ENCODE measurements at regions not wholly inside any gene's neighbourhood (a gene's known extent, or its start where the extent isn't known, plus 50 kb on each side); places are given as distances from the start of the nearest gene placed in this dataset.

DNA sequence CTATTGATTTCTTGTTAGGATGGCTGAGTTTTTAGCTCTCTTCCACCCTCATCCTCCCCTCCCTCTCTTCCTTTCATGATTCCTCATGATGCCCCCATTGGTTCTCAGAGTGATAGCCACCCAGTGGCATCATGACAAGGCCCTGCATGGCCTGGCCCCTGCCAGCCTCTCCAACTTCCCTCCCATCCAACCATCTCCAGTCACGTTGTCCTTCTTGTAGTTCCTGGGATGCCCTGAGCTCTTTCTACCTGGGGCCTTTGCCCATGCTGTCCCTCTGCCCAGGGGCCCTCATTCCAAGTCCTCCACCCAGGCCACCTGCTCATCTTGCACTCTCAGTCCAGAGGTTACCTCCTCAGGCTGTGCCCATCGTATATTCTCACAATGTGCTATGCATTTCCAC lies 247.5 kb downstream of the TFCP2L1 start:
- no peak for DNase-seq
- no peak overlapping the region for H3K4me3 Mint-ChIP-seq
- peaks cover 2% of the 10 kb centered on the region for H3K27me3 Mint-ChIP-seq (ENCODE audit: low read depth)
- H3K9me3 Mint-ChIP-seq, result no peaks in the 10 kb centered on the region
- no peaks in the 10 kb centered on the region for H3K36me3 Mint-ChIP-seq (ENCODE audit: insufficient read depth)
- no peak for ATAC-seq
- no peaks in the 10 kb centered on the region for H3K4me1 Mint-ChIP-seq (ENCODE audit: low read depth)

DNA sequence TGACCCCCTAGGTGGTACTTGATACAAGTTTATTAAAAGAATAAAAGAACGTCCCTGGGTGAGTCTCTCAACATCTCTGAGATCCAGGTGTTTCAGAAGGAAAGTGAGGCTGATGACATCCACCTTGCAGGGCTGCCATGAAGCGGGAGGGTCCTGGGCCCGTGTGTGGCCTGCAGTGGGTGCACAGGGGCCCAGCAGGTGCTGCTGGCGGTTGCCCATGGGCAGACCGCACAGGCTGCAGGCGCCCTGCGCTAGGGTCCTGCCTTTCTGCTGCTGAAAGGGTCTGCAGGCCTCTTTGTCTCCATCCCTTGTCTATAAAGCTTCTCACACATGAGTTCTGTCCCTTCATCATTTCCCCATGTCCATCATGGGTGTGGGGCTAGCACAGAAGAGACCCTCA lies 247.0 kb downstream of the TFCP2L1 start:
- H3K36me3 Mint-ChIP-seq (ENCODE audit: insufficient read depth), result no peaks in the 10 kb centered on the region
- ATAC-seq (no peak), DNase-seq (no peak)
- H3K4me3 Mint-ChIP-seq, result no peak overlapping the region
- H3K27me3 Mint-ChIP-seq (ENCODE audit: low read depth), result peaks cover 2% of the 10 kb centered on the region
- H3K4me1 Mint-ChIP-seq (ENCODE audit: low read depth), result no peaks in the 10 kb centered on the region
- H3K9me3 Mint-ChIP-seq, result no peaks in the 10 kb centered on the region

DNA sequence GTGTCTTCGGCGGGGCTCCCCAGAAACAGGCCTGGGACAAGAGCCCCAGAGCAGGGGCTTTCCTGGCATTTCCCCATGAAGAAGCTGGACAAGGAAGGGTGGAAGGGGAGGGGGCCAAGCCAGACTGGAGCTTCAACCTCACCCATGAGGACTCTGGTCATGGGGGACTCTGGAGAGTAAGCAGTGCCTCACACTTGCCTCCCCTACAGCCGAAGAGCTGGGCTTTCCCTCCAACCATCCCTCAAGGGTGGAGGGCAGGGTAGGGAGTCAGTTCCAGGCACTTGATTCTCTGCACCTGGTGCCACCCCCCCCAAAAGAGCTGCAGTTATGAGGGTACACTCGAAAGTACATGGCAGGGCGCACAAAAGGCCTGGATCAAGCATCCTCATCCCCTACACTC lies 246.6 kb downstream of the TFCP2L1 start:
- no peaks in the 10 kb centered on the region for H3K9me3 Mint-ChIP-seq
- ATAC-seq, result no peak
- no peak overlapping the region for H3K4me3 Mint-ChIP-seq
- H3K27me3 Mint-ChIP-seq (ENCODE audit: low read depth), result peaks cover 2% of the 10 kb centered on the region
- no peak for DNase-seq
- no peaks in the 10 kb centered on the region for H3K4me1 Mint-ChIP-seq (ENCODE audit: low read depth)
- H3K36me3 Mint-ChIP-seq (ENCODE audit: insufficient read depth), result no peaks in the 10 kb centered on the region

DNA sequence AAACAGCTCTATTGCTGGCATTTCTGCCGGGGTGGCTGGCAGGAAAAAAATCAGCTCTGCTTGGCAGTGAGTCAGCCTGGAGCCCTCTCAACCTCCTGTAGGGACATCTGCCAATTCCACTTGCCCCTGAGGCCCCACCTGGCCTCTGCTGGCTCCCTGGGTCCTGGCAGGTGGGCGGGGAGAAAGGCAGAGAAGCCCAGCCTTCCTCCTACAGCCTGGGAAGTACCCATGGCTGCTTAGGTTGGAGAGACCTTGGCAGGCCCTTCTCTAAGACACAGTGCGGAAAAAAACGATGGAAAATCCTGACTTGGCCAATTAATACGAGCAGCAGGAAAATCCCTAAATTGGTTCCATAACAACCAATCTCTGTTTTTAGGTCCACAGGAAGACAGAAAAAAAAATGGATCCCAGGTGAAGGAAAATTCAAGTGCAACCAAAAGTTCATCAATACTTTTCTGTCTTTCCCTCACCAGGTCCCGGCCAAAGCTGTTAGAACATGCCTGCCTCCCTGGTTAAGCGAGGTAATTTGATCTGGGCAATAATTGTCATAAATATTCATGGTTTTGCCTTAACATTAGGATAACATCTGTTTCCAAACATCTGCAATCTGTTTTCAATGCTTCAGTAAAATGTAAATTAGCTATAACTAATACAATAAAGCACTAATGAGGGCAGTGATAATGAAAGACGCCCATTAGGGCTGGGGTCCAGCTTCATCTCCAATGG lies 245.9 kb downstream of the TFCP2L1 start:
- no peak overlapping the region for H3K4me3 Mint-ChIP-seq
- ATAC-seq (no peak), DNase-seq (no peak)
- H3K36me3 Mint-ChIP-seq (ENCODE audit: insufficient read depth), result no peaks in the 10 kb centered on the region
- H3K9me3 Mint-ChIP-seq, result no peaks in the 10 kb centered on the region
- H3K27me3 Mint-ChIP-seq (ENCODE audit: low read depth), result peaks cover 2% of the 10 kb centered on the region
- no peaks in the 10 kb centered on the region for H3K4me1 Mint-ChIP-seq (ENCODE audit: low read depth)

DNA sequence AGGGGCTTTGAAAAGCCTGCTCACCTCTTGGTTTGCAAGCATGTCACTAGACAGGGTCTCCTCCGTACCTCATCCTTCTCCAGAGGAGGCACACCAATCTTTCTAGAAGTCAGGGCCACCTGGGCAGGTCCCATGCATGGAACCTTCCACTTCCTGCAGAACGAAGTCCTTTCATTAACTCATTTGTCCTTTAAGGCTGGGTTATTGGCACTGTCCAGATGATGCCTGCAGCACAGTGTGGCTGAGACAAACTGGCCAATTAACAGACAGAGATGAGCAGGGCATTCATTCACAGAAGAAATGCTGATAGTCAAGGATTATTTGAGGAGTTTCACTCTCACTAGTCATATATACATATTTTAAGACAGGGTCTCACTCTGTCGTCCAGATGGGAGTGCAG lies 245.3 kb downstream of the TFCP2L1 start:
- H3K36me3 Mint-ChIP-seq (ENCODE audit: insufficient read depth), result no peaks in the 10 kb centered on the region

DNA sequence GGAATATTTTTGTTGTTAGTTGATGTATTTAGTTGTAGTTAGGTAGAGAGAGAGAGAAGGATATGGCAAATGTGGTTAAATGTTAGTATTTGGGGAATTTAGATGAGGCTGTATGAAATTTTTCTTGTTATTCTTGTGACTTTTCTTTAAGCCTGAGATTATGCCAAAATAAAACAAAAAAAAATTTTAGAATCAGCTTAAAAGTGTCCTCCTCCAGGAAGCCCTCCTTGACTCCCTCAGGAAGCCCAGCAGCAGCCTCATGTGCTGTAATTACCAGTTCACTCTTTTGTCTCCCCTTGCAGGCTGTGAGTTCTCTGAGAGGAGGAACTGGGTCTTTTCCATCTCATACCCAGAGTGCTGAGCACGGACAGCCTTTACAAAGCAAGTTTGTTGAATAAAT lies 243.5 kb downstream of the TFCP2L1 start:
- H3K9me3 Mint-ChIP-seq, result no peaks in the 10 kb centered on the region

More for the DNA sequence above, 245.3 kb downstream of the TFCP2L1 start:
- no peak overlapping the region for H3K4me3 Mint-ChIP-seq
- peaks cover 2% of the 10 kb centered on the region for H3K27me3 Mint-ChIP-seq (ENCODE audit: low read depth)
- H3K9me3 Mint-ChIP-seq, result no peaks in the 10 kb centered on the region
- ATAC-seq (no peak), DNase-seq (no peak)
- H3K4me1 Mint-ChIP-seq (ENCODE audit: low read depth), result no peaks in the 10 kb centered on the region

DNA sequence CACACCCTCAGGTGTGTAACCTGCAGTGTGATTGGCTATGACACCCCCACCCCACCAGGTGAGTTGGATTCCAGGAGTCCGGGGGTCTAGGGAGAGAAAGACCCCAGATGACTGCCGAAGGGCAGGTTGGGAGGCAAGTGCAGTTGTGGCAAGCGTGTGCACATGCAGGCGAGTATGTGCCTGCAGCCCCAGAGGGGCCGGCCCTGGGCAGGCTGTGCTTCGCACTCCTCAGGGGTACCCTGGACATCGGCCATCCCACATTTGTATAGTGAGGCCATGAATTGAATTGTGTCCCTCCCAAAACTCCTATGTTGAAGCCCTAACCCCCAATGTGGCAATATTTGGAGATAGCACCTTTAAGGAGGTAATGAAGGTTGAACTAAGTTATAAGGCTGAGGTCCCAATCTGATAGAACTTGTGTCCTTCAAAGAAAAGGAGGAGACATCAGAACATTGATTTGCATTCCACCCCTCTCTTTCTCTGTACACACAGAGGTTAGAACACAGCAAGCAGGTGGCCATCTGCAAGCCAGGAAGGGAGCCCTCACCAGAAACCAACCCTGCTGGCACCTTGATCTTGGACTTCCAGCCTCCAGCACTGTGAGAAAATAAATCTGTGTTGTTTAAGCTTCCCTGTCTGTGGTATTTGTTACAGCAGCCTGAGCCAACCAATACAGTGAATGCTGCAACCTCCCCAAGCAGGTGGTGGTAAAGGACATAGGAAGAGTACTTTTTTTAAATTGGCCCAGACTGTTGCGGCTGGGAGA lies 241.8 kb downstream of the TFCP2L1 start:
- H3K9me3 Mint-ChIP-seq, result no peaks in the 10 kb centered on the region
- DNase-seq (no peak), ATAC-seq (no peak)
- H3K36me3 Mint-ChIP-seq (ENCODE audit: insufficient read depth), result no peaks in the 10 kb centered on the region
- no peaks in the 10 kb centered on the region for H3K27me3 Mint-ChIP-seq (ENCODE audit: low read depth)
- H3K4me3 Mint-ChIP-seq, result no peak overlapping the region
- H3K4me1 Mint-ChIP-seq (ENCODE audit: low read depth), result no peaks in the 10 kb centered on the region

More for the DNA sequence above, 243.5 kb downstream of the TFCP2L1 start:
- peaks cover 2% of the 10 kb centered on the region for H3K27me3 Mint-ChIP-seq (ENCODE audit: low read depth)
- no peaks in the 10 kb centered on the region for H3K36me3 Mint-ChIP-seq (ENCODE audit: insufficient read depth)
- H3K4me3 Mint-ChIP-seq, result no peak overlapping the region
- no peaks in the 10 kb centered on the region for H3K4me1 Mint-ChIP-seq (ENCODE audit: low read depth)
- ATAC-seq (no peak), DNase-seq (no peak)

DNA sequence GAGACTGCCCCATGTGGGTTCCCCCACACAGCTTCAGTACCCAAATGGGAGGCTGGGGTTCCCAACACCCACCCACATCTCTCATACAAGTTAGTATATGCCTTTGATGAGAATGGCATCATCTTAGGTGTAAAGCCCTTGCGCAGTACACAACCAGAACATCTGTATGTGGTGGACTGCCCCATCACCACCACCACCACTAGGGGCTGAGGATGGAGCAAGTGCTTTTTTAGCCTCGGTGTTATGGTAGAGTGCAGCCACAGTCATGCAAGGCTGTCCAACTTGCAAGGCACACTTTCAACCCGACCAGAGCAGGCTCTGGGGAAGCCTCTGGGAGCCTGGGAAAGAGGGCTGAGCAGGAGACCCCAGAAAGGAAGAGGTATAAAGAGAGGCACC lies 241.2 kb downstream of the TFCP2L1 start:
- ATAC-seq, result no peak
- Mint-ChIP-seq H3K27me3 (ENCODE audit: low read depth) (no peaks in the 10 kb centered on the region), H3K4me3 (no peak overlapping the region), H3K9me3 (no peaks in the 10 kb centered on the region), H3K36me3 (ENCODE audit: insufficient read depth) (no peaks in the 10 kb centered on the region), H3K4me1 (ENCODE audit: low read depth) (no peaks in the 10 kb centered on the region)
- no peak for DNase-seq

DNA sequence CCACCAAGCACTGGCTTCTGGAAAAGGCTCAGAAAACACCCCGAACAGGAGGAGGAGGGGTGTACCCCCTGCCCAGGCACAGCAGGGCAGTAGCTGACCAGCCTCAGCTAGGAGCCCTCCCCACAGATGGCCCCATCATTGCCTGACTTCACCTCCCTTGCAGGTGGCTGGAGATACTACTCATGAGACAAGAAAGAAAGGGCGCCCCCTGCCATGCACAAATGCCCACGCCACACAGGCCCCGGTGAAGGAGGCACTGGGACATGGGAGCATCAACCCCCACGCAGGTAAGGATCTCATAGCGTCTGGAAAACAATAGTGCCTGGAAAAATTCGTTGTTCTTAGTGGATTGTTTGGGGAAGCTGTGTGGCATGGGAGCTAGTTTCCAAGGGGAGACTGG lies 240.6 kb downstream of the TFCP2L1 start:
- no peak overlapping the region for H3K4me3 Mint-ChIP-seq
- no peaks in the 10 kb centered on the region for H3K4me1 Mint-ChIP-seq (ENCODE audit: low read depth)
- no peak for ATAC-seq
- H3K27me3 Mint-ChIP-seq (ENCODE audit: low read depth), result peaks cover 1% of the 10 kb centered on the region
- no peaks in the 10 kb centered on the region for H3K9me3 Mint-ChIP-seq
- H3K36me3 Mint-ChIP-seq (ENCODE audit: insufficient read depth), result no peaks in the 10 kb centered on the region
- no peak for DNase-seq

DNA sequence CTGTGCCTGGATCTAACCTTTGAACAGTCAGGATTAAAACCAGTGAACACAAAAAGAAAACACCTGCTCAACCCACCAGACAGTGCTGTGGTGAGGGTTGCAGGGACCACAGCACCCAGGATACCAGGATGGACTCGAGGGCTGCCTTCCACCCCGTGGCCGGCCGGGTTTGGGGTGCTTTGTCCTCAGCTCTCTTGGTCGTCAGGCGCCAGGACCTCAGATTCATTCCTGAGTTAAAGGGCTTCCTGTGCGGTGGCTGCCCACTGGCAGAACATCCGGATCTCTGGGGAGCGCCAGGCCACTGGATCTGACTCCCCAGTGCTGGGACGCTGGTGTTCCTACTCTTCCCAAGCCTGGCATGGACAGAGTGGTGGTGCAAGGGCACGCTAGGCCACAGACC lies 239.8 kb downstream of the TFCP2L1 start:
- no peak for DNase-seq
- Mint-ChIP-seq H3K36me3 (ENCODE audit: insufficient read depth) (no peaks in the 10 kb centered on the region), H3K4me1 (ENCODE audit: low read depth) (no peaks in the 10 kb centered on the region), H3K9me3 (no peaks in the 10 kb centered on the region), H3K4me3 (no peak overlapping the region), H3K27me3 (ENCODE audit: low read depth) (peaks cover 3% of the 10 kb centered on the region)
- ATAC-seq, result no peak

DNA sequence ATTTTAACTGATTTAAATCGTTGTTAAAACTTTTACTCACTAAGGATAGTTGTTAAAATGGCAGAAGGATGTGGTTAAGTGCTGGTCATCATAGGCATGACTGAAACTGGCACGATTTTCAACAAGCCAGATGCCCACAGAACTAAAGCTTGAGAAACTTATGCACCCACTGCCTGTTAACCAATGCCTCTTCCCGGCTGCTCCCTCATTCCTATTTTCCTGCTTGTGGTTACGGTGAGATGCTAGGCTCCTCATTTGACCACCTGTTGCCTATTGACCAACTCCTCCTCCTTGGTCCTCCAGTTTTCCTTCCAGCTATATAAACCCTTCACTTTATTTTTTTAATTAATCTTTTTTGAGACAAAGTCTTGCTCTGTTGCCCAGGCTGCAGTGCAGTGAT lies 238.7 kb downstream of the TFCP2L1 start:
- ATAC-seq, result no peak
- Mint-ChIP-seq H3K4me3 (no peak overlapping the region), H3K4me1 (ENCODE audit: low read depth) (no peaks in the 10 kb centered on the region), H3K36me3 (ENCODE audit: insufficient read depth) (no peaks in the 10 kb centered on the region), H3K9me3 (no peaks in the 10 kb centered on the region), H3K27me3 (ENCODE audit: low read depth) (peaks cover 3% of the 10 kb centered on the region)
- DNase-seq, result no peak

DNA sequence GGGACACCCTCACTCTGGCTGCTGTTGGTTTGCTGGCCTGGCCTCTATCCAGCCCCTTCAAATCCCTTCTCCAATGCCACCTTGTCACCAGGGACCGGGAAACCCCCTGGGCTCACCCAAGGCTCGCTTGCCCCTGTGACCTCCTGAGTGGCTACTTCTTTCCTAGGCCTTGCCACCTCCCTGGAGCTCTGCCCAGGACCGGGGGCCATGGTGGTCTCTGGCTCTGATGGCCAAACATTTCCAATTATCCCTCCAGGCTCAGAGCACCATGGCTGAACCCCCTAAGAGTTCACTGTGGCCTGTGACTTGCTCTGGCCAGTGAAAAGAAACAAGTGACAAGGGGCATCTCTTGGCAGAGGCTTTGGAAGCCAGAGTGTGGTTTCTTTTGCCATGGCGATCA lies 237.6 kb downstream of the TFCP2L1 start:
- ATAC-seq, result no peak
- Mint-ChIP-seq H3K4me3 (no peak overlapping the region), H3K9me3 (no peaks in the 10 kb centered on the region), H3K4me1 (ENCODE audit: low read depth) (no peaks in the 10 kb centered on the region), H3K27me3 (ENCODE audit: low read depth) (peaks cover 3% of the 10 kb centered on the region), H3K36me3 (ENCODE audit: insufficient read depth) (no peaks in the 10 kb centered on the region)
- no peak for DNase-seq

DNA sequence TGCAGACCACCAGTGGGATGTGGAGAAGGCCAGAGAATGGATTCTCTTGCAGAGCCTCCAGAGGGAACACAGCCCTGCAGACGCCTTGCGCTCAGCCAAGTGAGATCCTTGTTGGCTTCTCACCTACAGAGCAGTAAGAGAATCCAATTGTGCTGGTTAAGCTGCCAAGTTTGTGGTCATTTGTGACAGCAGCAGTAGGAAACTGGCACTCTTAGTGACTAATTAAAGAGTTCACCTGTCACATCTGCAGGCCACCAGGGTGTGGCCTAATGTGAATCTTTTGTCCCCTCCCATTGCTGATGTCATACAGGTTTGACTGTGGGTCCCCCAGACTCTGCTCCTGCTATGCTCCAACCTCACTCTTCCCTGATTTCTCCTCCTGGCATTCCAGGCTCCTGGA lies 235.9 kb downstream of the TFCP2L1 start:
- H3K9me3 Mint-ChIP-seq, result no peaks in the 10 kb centered on the region
- DNase-seq, result no peak
- ATAC-seq, result no peak
- H3K4me1 Mint-ChIP-seq (ENCODE audit: low read depth), result no peaks in the 10 kb centered on the region
- peaks cover 3% of the 10 kb centered on the region for H3K27me3 Mint-ChIP-seq (ENCODE audit: low read depth)
- no peak overlapping the region for H3K4me3 Mint-ChIP-seq
- no peaks in the 10 kb centered on the region for H3K36me3 Mint-ChIP-seq (ENCODE audit: insufficient read depth)

DNA sequence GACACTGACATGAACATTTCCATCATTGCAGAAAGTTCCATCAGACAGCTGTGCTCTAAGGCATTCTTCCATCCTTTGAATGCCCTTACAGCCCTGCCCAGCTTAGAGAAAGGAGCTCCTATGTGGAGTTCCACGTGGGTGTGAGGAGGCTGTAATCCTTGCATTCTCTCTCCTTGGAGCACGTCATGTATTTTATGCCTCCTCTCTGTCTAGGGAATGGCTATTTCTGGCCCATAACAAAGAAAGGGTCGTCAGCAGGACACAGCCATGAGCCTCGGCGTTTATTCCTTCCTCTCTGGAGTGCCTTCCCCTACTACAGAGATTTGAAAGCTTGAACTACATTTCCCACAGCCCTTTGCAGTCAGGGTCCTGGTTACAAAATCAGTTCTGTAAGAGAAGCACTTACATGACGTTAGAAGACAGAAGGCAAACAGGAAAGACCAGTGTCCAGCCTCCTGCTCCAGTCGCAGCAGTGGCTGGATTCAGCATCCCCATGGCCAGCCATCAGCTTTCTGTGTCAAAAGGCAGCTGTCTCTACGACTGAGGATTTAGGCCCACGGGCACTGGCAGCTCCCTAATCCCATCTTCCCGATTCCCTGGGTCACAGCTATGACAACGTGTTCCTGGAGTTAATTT lies 234.9 kb downstream of the TFCP2L1 start:
- no peak for ATAC-seq
- H3K4me1 Mint-ChIP-seq (ENCODE audit: low read depth), result no peaks in the 10 kb centered on the region
- no peak for DNase-seq
- H3K36me3 Mint-ChIP-seq (ENCODE audit: insufficient read depth), result no peaks in the 10 kb centered on the region
- H3K4me3 Mint-ChIP-seq, result no peak overlapping the region
- H3K27me3 Mint-ChIP-seq (ENCODE audit: low read depth), result peaks cover 3% of the 10 kb centered on the region
- no peaks in the 10 kb centered on the region for H3K9me3 Mint-ChIP-seq

DNA sequence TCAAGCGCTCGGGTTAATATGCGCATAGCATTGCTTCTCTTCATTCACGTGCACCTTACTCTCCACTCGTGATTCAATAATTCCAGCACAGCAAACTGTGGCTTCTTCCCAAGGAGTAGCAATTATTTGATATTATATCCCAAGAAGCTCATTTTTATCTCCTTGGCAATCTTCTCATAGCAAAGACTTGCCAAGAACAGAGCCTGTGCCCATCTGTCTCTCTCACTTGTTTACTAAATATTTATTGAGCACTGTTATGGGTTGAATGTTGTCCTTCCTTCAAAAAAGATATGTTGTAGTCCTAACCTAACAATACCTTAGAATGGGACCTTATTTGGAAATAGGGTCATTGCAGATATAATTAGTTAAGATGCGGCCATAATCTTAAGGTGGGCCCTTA lies 233.7 kb downstream of the TFCP2L1 start:
- ATAC-seq, result no peak
- Mint-ChIP-seq H3K27me3 (ENCODE audit: low read depth) (peaks cover 3% of the 10 kb centered on the region), H3K9me3 (no peaks in the 10 kb centered on the region), H3K36me3 (ENCODE audit: insufficient read depth) (no peaks in the 10 kb centered on the region), H3K4me1 (ENCODE audit: low read depth) (no peaks in the 10 kb centered on the region), H3K4me3 (no peak overlapping the region)
- no peak for DNase-seq
